ENCODE measurements at regions not wholly inside any gene's neighbourhood (a gene's known extent, or its start where the extent isn't known, plus 50 kb on each side); places are given as distances from the start of the nearest gene placed in this dataset.
"Not testable (repeated sequence)": the region's sequence is repeated elsewhere in the genome, so short reads cannot be mapped to it uniquely, and the experiment has no call there.

DNA sequence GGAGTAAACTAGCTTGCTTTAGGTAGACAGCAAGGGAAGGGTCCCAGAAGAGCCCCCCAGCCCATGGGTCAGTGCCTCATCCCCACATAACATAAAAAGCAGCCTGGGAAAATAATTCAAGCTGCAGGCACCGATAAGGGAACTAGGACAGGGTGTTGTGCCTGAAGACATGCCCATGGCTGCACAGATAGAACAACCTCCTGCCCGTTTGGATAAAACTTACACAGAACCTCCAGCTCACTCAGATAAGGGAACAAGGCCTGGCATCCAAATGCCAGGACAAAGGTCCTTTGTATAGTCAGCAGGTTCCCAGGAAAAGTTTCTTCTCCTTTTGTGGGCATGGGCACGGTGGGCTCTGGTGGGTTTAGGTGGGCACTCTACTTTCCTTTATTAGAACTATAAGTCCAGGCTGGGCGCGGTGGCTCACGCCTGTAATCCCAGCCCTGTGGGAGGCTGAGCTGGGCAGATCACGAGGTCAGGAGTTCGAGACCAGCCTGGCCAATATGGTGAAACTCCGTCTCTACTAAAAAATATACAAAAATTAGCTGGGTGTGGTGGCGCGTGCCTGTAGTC is 149.5 kb downstream of the GLUD2 start:
- CTCF ChIA-PET, H3K4me3 Mint-ChIP-seq: not testable (repeated sequence)

DNA sequence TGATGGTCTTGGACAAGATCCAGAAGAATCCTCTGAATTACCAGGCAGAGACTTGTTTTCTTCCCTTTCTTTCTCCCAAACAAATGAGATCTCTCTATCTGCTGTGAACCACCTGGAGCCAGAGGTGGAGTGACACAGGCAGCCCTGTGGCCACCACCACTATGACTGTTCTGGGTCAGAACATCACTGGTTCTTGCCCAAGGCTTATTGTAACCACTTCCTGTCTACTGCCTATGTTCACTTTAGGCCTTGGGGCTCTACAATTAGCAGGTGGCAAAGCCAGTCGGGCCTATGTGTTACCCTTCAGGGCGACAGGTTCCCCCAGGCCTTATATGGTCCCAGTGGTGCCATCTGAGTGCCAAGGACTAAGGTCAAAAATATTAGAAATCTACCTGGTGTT is 161.2 kb downstream of the GLUD2 start:
- no peaks in the 10 kb centered on the region for H3K4me1 ChIP-seq (ENCODE audit: insufficient read depth, low read length)
- ChIA-PET CTCF (no interaction called here), POLR2A (no interaction called here)
- DNase-seq: no peak
- peaks cover 0 to 2% (median 0%) of the 10 kb centered on the region in 5 donors for H3K9me3 Mint-ChIP-seq
- H3K4me1 Mint-ChIP-seq: no peaks in the 10 kb centered on the region
- H3K27me3 Mint-ChIP-seq: peaks cover 0 to 2% of the 10 kb centered on the region in 2 donors
- H3K27me3 ChIP-seq (ENCODE audit: insufficient read depth, low read length, poor library complexity, severe bottlenecking): no peaks in the 10 kb centered on the region
- no peaks in the 10 kb centered on the region for H3K9me3 ChIP-seq (ENCODE audit: low read length)
- H3K27ac Mint-ChIP-seq: no peak overlapping the region
- no peak overlapping the region for H3K4me3 ChIP-seq (ENCODE audit: low read length)
- H3K36me3 Mint-ChIP-seq: no peaks in the 10 kb centered on the region
- H3K36me3 ChIP-seq (ENCODE audit: insufficient read depth, low read length): no peaks in the 10 kb centered on the region
- no peak overlapping the region for H3K27ac ChIP-seq (ENCODE audit: low read depth, low read length)
- H3K4me3 Mint-ChIP-seq: no peak overlapping the region

More for the DNA sequence above, 149.5 kb downstream of the GLUD2 start:
- H3K27me3 ChIP-seq (ENCODE audit: insufficient read depth, low read length, poor library complexity, severe bottlenecking); H3K4me3 ChIP-seq (ENCODE audit: low read length); POLR2A ChIA-PET; H3K36me3 ChIP-seq (ENCODE audit: insufficient read depth, low read length); H3K27ac Mint-ChIP-seq; H3K27ac ChIP-seq (ENCODE audit: low read depth, low read length); H3K4me1 Mint-ChIP-seq; H3K36me3 Mint-ChIP-seq; H3K4me1 ChIP-seq (ENCODE audit: insufficient read depth, low read length); H3K9me3 ChIP-seq (ENCODE audit: low read length); H3K27me3 Mint-ChIP-seq; DNase-seq; H3K9me3 Mint-ChIP-seq: not testable (repeated sequence)

DNA sequence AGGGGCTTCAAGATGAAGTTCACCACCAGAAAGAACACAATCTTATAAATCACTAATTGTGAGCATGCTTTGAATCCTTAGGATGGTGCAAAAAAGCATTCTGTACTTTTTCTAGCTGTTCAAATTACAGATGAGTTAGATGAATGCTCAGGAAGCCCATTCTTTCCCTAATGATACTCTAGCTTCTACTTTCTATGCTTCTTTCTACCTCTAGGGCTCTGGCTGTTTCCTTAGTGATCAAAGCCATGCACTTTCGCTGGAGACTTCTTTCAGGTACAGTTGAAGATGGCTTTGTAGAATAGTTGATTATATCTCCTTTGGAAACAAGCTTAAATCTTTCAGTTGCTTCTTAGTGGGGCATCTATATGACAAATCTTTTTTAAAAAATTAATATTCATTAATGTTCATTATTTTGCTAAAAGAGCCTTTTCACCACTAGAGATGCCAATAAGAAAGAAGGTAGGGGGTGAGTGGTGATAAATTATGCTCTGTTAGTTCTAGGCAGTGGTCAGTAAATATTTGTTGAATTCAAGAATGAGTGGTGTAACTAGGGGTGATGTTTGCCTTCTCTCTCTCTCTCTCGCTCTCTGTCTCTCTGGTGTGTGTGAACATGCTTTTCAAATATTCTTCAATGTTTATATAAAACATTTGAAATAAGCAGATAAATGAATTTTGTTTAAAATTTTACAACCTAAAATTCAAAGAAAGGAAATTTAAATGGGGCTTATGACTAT is 169.4 kb downstream of the GLUD2 start:
- Histone ChIP-seq H3K4me3 (ENCODE audit: low read length) (no peak overlapping the region), H3K36me3 (ENCODE audit: insufficient read depth, low read length) (no peaks in the 10 kb centered on the region), H3K27ac (ENCODE audit: low read depth, low read length) (no peak overlapping the region), H3K4me1 (ENCODE audit: insufficient read depth, low read length) (no peaks in the 10 kb centered on the region), H3K27me3 (ENCODE audit: insufficient read depth, low read length, poor library complexity, severe bottlenecking) (no peaks in the 10 kb centered on the region), H3K9me3 (ENCODE audit: low read length) (no peaks in the 10 kb centered on the region)
- H3K9me3 Mint-ChIP-seq: peaks cover 0 to 3% (median 0%) of the 10 kb centered on the region in 5 donors
- no peak overlapping the region for H3K27ac Mint-ChIP-seq
- POLR2A ChIA-PET: no interaction called here
- H3K36me3 Mint-ChIP-seq: no peaks in the 10 kb centered on the region
- H3K27me3 Mint-ChIP-seq: peaks cover 0 to 2% of the 10 kb centered on the region in 2 donors
- DNase-seq: no peak
- no peaks in the 10 kb centered on the region for H3K4me1 Mint-ChIP-seq
- CTCF ChIA-PET: no interaction called here
- no peak overlapping the region for H3K4me3 Mint-ChIP-seq

DNA sequence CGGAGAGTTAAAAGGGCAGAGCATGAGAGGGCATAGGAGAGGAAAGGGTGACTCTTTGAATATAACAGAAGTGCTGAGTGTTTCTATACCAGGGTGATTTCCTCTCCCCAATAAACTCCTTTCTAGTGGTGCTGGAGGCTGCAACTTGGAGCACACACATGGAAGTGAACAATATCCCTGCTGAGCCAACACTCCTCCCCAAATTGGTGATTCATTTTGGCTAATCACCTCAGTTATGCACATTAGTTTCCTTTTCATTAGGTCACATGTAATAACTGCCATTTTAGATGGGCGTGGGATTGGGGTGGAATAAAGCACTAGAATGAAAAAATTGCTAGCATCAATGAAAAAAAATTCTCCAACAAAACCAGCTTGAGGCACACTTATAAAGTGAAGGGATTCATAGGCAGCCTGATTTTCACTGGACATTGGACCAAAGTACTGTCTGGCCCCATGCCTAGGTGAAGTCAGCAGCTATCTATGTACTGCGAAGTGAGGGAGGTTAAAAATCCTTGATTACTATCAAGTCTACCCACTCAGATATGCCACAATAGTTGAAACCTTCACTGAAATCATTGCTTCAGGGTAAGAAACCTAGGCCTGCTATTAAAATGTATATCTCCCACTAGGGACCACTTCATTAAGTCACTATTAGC is 174.0 kb downstream of the GLUD2 start:
- H3K36me3 ChIP-seq (ENCODE audit: insufficient read depth, low read length): no peaks in the 10 kb centered on the region
- H3K4me1 ChIP-seq (ENCODE audit: insufficient read depth, low read length): no peaks in the 10 kb centered on the region
- Mint-ChIP-seq H3K27ac (no peak overlapping the region), H3K9me3 (peaks cover 0 to 4% (median 0%) of the 10 kb centered on the region in 5 donors), H3K4me1 (no peaks in the 10 kb centered on the region), H3K36me3 (no peaks in the 10 kb centered on the region), H3K4me3 (no peak overlapping the region), H3K27me3 (peaks cover 0 to 4% of the 10 kb centered on the region in 2 donors)
- ChIA-PET CTCF (no interaction called here), POLR2A (no interaction called here)
- H3K27me3 ChIP-seq (ENCODE audit: insufficient read depth, low read length, poor library complexity, severe bottlenecking): no peaks in the 10 kb centered on the region
- DNase-seq: no peak
- no peaks in the 10 kb centered on the region for H3K9me3 ChIP-seq (ENCODE audit: low read length)
- H3K4me3 ChIP-seq (ENCODE audit: low read length): no peak overlapping the region
- no peak overlapping the region for H3K27ac ChIP-seq (ENCODE audit: low read depth, low read length)

DNA sequence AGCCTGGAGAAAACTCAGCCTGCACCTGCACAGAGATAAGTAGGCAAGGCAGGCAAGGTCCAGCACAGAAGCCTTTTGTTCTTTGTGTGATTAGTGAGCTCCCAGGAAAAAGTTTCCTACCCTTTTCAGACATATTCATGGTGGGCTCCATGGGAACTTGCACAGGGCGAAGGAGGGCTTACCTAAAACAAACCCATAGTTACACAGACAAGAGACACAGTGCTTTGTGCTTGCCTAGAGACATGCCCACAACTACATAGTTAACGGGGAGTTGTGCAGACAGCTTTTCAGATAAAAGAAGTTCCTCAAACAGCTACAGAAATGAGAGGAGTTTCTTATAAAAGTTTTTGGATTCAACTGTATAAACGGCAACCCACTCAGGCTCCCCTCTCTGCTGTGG is 180.5 kb downstream of the GLUD2 start:
- Mint-ChIP-seq H3K9me3 (peaks cover 0 to 3% (median 0%) of the 10 kb centered on the region in 5 donors), H3K27ac (no peak overlapping the region), H3K27me3 (peaks cover 0 to 8% of the 10 kb centered on the region in 2 donors), H3K4me3 (no peak overlapping the region), H3K4me1 (no peaks in the 10 kb centered on the region), H3K36me3 (no peaks in the 10 kb centered on the region)
- ChIA-PET CTCF (no interaction called here), POLR2A (no interaction called here)
- Histone ChIP-seq H3K36me3 (ENCODE audit: insufficient read depth, low read length) (no peaks in the 10 kb centered on the region), H3K27me3 (ENCODE audit: insufficient read depth, low read length, poor library complexity, severe bottlenecking) (no peaks in the 10 kb centered on the region), H3K9me3 (ENCODE audit: low read length) (no peaks in the 10 kb centered on the region), H3K4me3 (ENCODE audit: low read length) (no peak overlapping the region), H3K27ac (ENCODE audit: low read depth, low read length) (no peak overlapping the region), H3K4me1 (ENCODE audit: insufficient read depth, low read length) (no peaks in the 10 kb centered on the region)
- DNase-seq: no peak

DNA sequence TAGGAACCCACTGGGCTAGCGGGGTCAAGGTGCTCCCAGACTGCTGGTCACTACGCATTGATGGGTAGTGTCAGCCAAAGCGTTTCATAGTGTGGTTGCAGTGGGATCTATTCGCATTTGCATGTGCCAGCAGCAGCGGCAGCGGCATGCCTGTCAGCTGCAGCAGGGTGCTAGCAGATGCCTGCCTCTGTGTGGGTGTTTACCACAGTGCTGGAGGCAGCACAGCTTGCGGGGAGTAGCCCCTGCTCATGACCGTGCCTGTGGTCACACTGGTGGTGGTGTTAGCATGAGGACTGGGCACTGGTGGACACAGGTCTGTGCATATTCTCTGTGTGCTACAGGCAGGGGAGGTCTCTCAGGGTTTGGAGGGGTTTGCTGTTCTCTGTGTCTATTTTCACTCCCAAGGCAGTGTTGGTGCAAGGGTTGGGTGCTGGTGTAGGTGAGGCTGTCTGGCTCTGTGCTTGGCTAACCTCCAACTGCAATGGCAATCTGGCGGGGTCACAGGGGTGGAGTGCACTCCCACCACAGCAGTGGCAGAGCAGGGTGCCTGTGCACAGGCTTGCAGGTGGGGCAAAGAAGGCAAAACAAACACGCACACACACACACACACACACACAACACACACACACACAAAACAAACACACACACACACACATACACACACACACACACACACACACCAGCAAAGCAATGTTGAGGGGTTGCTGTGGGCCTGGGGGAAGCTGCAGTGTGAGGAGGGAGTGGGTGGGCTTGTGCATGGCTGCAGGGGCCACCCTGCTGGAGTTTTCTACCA is 184.4 kb downstream of the GLUD2 start:
- ChIA-PET POLR2A (no interaction called here), CTCF (no interaction called here)
- no peaks in the 10 kb centered on the region for H3K4me1 Mint-ChIP-seq
- Histone ChIP-seq H3K4me1 (ENCODE audit: insufficient read depth, low read length) (no peaks in the 10 kb centered on the region), H3K9me3 (ENCODE audit: low read length) (no peaks in the 10 kb centered on the region), H3K27me3 (ENCODE audit: insufficient read depth, low read length, poor library complexity, severe bottlenecking) (no peaks in the 10 kb centered on the region), H3K27ac (ENCODE audit: low read depth, low read length) (no peak overlapping the region), H3K4me3 (ENCODE audit: low read length) (no peak overlapping the region), H3K36me3 (ENCODE audit: insufficient read depth, low read length) (no peaks in the 10 kb centered on the region)
- H3K9me3 Mint-ChIP-seq: peaks cover 0 to 5% (median 0%) of the 10 kb centered on the region in 5 donors
- H3K27me3 Mint-ChIP-seq: peaks cover 0 to 6% of the 10 kb centered on the region in 2 donors
- H3K36me3 Mint-ChIP-seq: no peaks in the 10 kb centered on the region
- no peak overlapping the region for H3K27ac Mint-ChIP-seq
- no peak for DNase-seq
- peak overlapping the region in 2 of 7 donors; percentile 11 to 48 for H3K4me3 Mint-ChIP-seq

DNA sequence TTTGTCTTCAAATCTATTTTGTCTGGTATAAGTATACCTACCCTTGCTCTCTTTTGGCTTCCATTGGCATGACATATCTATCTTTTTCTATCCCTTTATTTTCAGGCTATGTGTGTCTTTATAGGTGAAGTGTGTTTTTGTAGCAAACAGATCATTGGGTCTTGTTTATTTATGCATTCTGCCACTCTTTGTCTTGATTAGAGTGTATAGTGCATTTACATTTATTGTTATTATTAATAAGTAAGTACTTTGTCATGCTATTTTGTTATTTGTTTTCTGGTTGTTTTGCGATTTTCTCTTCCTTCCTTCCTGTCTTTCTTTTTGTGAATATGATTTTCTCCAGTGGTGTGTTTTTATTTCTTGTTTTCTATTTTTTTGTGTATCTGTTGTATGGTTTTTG is 188.6 kb downstream of the GLUD2 start:
- CTCF ChIA-PET: no interaction called here
- peaks cover 3 to 10% of the 10 kb centered on the region in 2 donors for H3K27me3 Mint-ChIP-seq
- POLR2A ChIA-PET: no interaction called here
- DNase-seq: no peak
- Histone ChIP-seq H3K27me3 (ENCODE audit: insufficient read depth, low read length, poor library complexity, severe bottlenecking) (no peaks in the 10 kb centered on the region), H3K4me3 (ENCODE audit: low read length) (no peak overlapping the region), H3K4me1 (ENCODE audit: insufficient read depth, low read length) (no peaks in the 10 kb centered on the region), H3K27ac (ENCODE audit: low read depth, low read length) (no peak overlapping the region), H3K9me3 (ENCODE audit: low read length) (no peaks in the 10 kb centered on the region), H3K36me3 (ENCODE audit: insufficient read depth, low read length) (no peaks in the 10 kb centered on the region)
- H3K4me1 Mint-ChIP-seq: no peaks in the 10 kb centered on the region
- H3K27ac Mint-ChIP-seq: no peak overlapping the region
- H3K4me3 Mint-ChIP-seq: no peak overlapping the region
- peaks cover 0 to 5% (median 0%) of the 10 kb centered on the region in 5 donors for H3K9me3 Mint-ChIP-seq
- no peaks in the 10 kb centered on the region for H3K36me3 Mint-ChIP-seq

DNA sequence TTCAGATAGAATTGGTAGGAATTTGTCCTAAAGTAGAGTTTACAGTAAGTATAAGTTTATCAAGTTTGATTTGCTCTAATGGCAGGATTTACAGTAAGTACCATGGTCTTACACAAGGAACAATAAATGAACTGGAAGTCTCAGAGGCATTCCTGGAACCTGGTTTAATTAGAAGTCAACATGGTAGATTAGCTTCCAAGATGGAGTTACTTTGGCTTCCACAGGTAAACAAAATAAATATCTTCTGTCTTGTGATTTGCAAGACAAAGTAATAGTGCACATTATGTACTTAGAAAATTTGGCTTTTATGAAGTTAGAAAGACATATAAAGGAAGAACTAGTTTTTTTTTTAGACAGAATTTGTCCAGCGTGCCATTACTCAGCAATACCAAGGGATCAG is 190.7 kb downstream of the GLUD2 start:
- Mint-ChIP-seq H3K27ac (no peak overlapping the region), H3K9me3 (peaks cover 0 to 5% (median 0%) of the 10 kb centered on the region in 5 donors), H3K36me3 (no peaks in the 10 kb centered on the region), H3K27me3 (peaks cover 3 to 6% of the 10 kb centered on the region in 2 donors), H3K4me3 (no peak overlapping the region), H3K4me1 (no peaks in the 10 kb centered on the region)
- no peak overlapping the region for H3K27ac ChIP-seq (ENCODE audit: low read depth, low read length)
- H3K9me3 ChIP-seq (ENCODE audit: low read length): no peaks in the 10 kb centered on the region
- ChIA-PET CTCF (no interaction called here), POLR2A (no interaction called here)
- no peaks in the 10 kb centered on the region for H3K4me1 ChIP-seq (ENCODE audit: insufficient read depth, low read length)
- H3K27me3 ChIP-seq (ENCODE audit: insufficient read depth, low read length, poor library complexity, severe bottlenecking): no peaks in the 10 kb centered on the region
- no peaks in the 10 kb centered on the region for H3K36me3 ChIP-seq (ENCODE audit: insufficient read depth, low read length)
- DNase-seq: no peak
- no peak overlapping the region for H3K4me3 ChIP-seq (ENCODE audit: low read length)
